ENCODE measurements at regions not wholly inside any gene's neighbourhood (a gene's known extent, or its start where the extent isn't known, plus 50 kb on each side); places are given as distances from the start of the nearest gene placed in this dataset.

GRCh38 chr4:79078339-79078738, 139.1 kb upstream of the PAQR3 start:
- no peak for DNase-seq

GRCh38 chr4:79074040-79074439, 134.8 kb upstream of the PAQR3 start:
- no peak for DNase-seq

GRCh38 chr4:79073471-79073870, 134.2 kb upstream of the PAQR3 start:
- no peak for DNase-seq

- DNase-seq: no peak
These were observed 126.0 kb upstream of the PAQR3 start for GRCh38 chr4:79065262-79065661.

GRCh38 chr4:79064806-79065205, 125.6 kb upstream of the PAQR3 start:
- no peak for DNase-seq

GRCh38 chr4:79059631-79060399, 120.6 kb upstream of the PAQR3 start:
- no peak for DNase-seq

- DNase-seq: no peak
These were observed 118.5 kb upstream of the PAQR3 start for GRCh38 chr4:79057772-79058171.

- no peak for DNase-seq
These were observed 114.5 kb upstream of the PAQR3 start for GRCh38 chr4:79053754-79054153.

- DNase-seq: no peak
These were observed 111.3 kb upstream of the PAQR3 start for GRCh38 chr4:79050541-79050880.

- no peak for DNase-seq
These were observed 110.8 kb upstream of the PAQR3 start for GRCh38 chr4:79049840-79050540.

- DNase-seq: no peak
These were observed 109.6 kb upstream of the PAQR3 start for GRCh38 chr4:79048878-79049277.

- no peak for DNase-seq
These were observed 108.1 kb upstream of the PAQR3 start for GRCh38 chr4:79047316-79047715.

- DNase-seq: no peak
These were observed 106.9 kb upstream of the PAQR3 start for GRCh38 chr4:79046016-79046592.

- DNase-seq: no peak
These were observed 105.0 kb upstream of the PAQR3 start for GRCh38 chr4:79044141-79044659.

- DNase-seq: no peak
These were observed 103.9 kb upstream of the PAQR3 start for GRCh38 chr4:79043138-79043537.

- DNase-seq: no peak
These were observed 102.9 kb upstream of the PAQR3 start for GRCh38 chr4:79042079-79042674.

GRCh38 chr4:79034544-79034943, 95.3 kb upstream of the PAQR3 start:
- DNase-seq: no peak

GRCh38 chr4:79030973-79031372, 91.7 kb upstream of the PAQR3 start:
- DNase-seq: no peak

GRCh38 chr4:79027656-79028055, 88.4 kb upstream of the PAQR3 start:
- DNase-seq: no peak

GRCh38 chr4:79025170-79025569, 85.9 kb upstream of the PAQR3 start:
- DNase-seq: no peak

- DNase-seq: no peak
These were observed 84.8 kb upstream of the PAQR3 start for GRCh38 chr4:79023799-79024770.

- DNase-seq: no peak
These were observed 83.3 kb upstream of the PAQR3 start for GRCh38 chr4:79022529-79022928.

Measured in NK-92 treated with Interleukin-12 subunit alpha and Interleukin-12 subunit beta, amount 100 ng/mL, for 24 hours (cell line).